IMR-90 (cell line): ENCODE measurements at regions not wholly inside any gene's neighbourhood (a gene's known extent, or its start where the extent isn't known, plus 50 kb on each side); places are given as distances from the start of the nearest gene placed in this dataset. TPM values are rescaled to one million over a fixed set of nuclear protein-coding genes. Genes with fewer than 3 reads are reported as not detected.

Source experiments
- ATAC-seq: fragments of 200-7000 bp; cut with Tn5 transposase; 2 replicates; pipeline ENCODE4 v1.9.1; 2020; ENCODE audit warnings: low read depth, mild to moderate bottlenecking, moderate library complexity
- BruUV-seq: library from RNA; stranded (reverse); fragments of 400-500 nt; replicated peaks from 2 replicates; lab custom pipeline; 2021; lab: Mats Ljungman, UMichigan
- CTCF ChIA-PET: fragments of 300-600 bp; formaldehyde crosslinking; extraction: SDS; loops from one replicate; lab custom pipeline; 2021; ENCODE audit warnings: antibody characterized with exemption; lab: Yijun Ruan, JAX
- POLR2A ChIA-PET: fragments of 300-600 bp; sonication (Branson Sonifier 250); formaldehyde crosslinking; loops from one replicate; lab custom pipeline; 2022; ENCODE audit warnings: antibody characterized with exemption; ENCODE audit not compliant: unreplicated experiment; lab: Charles Lee
- DNase-seq: peaks from one replicate; pipeline ENCODE4 v3.0.0; 2013
- H2AFZ ChIP-seq: replicated peaks from 2 replicates; pipeline ENCODE3; 2013; ENCODE audit warnings: low read length, mild to moderate bottlenecking; ENCODE audit not compliant: poor library complexity
- H2AK5ac ChIP-seq: 2 replicates; pipeline ENCODE4 v1.6.1; 2013; ENCODE audit warnings: low read depth, low read length, inconsistent platforms
- H2AK9ac ChIP-seq: replicated peaks from 2 replicates; pipeline ENCODE3; 2013; ENCODE audit warnings: mild to moderate bottlenecking, low read depth, low read length, moderate library complexity; ENCODE audit not compliant: poor library complexity
- H2BK120ac ChIP-seq: 2 replicates; pipeline ENCODE4 v1.6.1; 2013; ENCODE audit warnings: low read depth, low read length, inconsistent platforms
- H2BK15ac ChIP-seq: 3 replicates; pipeline ENCODE4 v1.6.1; 2013; ENCODE audit warnings: low read depth, low read length, inconsistent platforms
- H2BK20ac ChIP-seq: 2 replicates; pipeline ENCODE4 v1.6.1; 2013; ENCODE audit warnings: low read depth, mild to moderate bottlenecking, inconsistent platforms, low read length, moderate library complexity
- H2BK5ac ChIP-seq: 2 replicates; pipeline ENCODE4 v1.6.1; 2013; ENCODE audit warnings: mild to moderate bottlenecking, low read depth, low read length, inconsistent platforms; ENCODE audit not compliant: poor library complexity, severe bottlenecking
- H3K14ac ChIP-seq: replicated peaks from 2 replicates; pipeline ENCODE4 v1.6.1; 2013; ENCODE audit warnings: low read depth, low read length, inconsistent platforms
- H3K18ac ChIP-seq: 2 replicates; pipeline ENCODE4 v1.6.1; 2013; ENCODE audit warnings: low read depth, low read length, control low read depth
- H3K23ac ChIP-seq: 2 replicates; pipeline ENCODE4 v1.6.1; 2013; ENCODE audit warnings: low read depth, low read length, inconsistent platforms
- H3K27ac ChIP-seq: 2 replicates; pipeline ENCODE4 v1.5.1; 2013; ENCODE audit warnings: mild to moderate bottlenecking, control low read depth, low read length; ENCODE audit not compliant: insufficient read depth
- H3K27me3 ChIP-seq: 2 replicates; pipeline ENCODE4 v1.6.1; 2013; ENCODE audit warnings: low read length; ENCODE audit not compliant: control insufficient read depth, insufficient read depth
- H3K36me3 ChIP-seq: 2 replicates; pipeline ENCODE4 v1.6.1; 2013; ENCODE audit warnings: low read length, mixed read lengths; ENCODE audit not compliant: control insufficient read depth, insufficient read depth
- H3K4ac ChIP-seq: 2 replicates; pipeline ENCODE4 v1.6.1; 2013; ENCODE audit warnings: low read depth, low read length, inconsistent platforms
- H3K4me1 ChIP-seq: 2 replicates; pipeline ENCODE4 v1.6.1; 2013; ENCODE audit warnings: low read length, mixed read lengths; ENCODE audit not compliant: control insufficient read depth, insufficient read depth
- H3K4me2 ChIP-seq: 2 replicates; pipeline ENCODE4 v1.6.1; 2013; ENCODE audit warnings: low read depth, mild to moderate bottlenecking, control low read depth, low read length, moderate library complexity
- H3K4me3 ChIP-seq: 2 replicates; pipeline ENCODE4 v1.5.1; 2013; ENCODE audit warnings: low read depth, mild to moderate bottlenecking, control low read depth, low read length, moderate library complexity; ENCODE audit not compliant: insufficient read depth
- H3K56ac ChIP-seq: 2 replicates; pipeline ENCODE4 v1.6.1; 2013; ENCODE audit warnings: low read length, inconsistent platforms; ENCODE audit not compliant: insufficient read depth; ENCODE audit errors: extremely low read depth
- H3K79me1 ChIP-seq, 2 experiments: 2 replicates each; pipeline ENCODE4 v1.6.1; 2013; ENCODE audit warnings: low read length in 2 of 2, inconsistent platforms in 1 of 2, low read depth in 1 of 2
- H3K9ac ChIP-seq: 2 replicates; pipeline ENCODE4 v1.6.1; 2013; ENCODE audit warnings: low read depth, low read length, control low read depth
- H3K9me1 ChIP-seq: 2 replicates; pipeline ENCODE4 v1.6.1; 2013; ENCODE audit warnings: low read length, inconsistent platforms; ENCODE audit not compliant: insufficient read depth
- H3K9me3 ChIP-seq: 2 replicates; pipeline ENCODE4 v1.6.1; 2013; ENCODE audit warnings: low read length; ENCODE audit not compliant: control insufficient read depth, insufficient read depth
- H4K20me1 ChIP-seq: 2 replicates; pipeline ENCODE4 v1.6.1; 2013; ENCODE audit warnings: low read length, inconsistent platforms; ENCODE audit not compliant: insufficient read depth
- H4K5ac ChIP-seq: 2 replicates; pipeline ENCODE4 v1.6.1; 2013; ENCODE audit warnings: mild to moderate bottlenecking, low read depth, low read length, control low read depth
- H4K8ac ChIP-seq, 2 experiments: 2 replicates each; pipeline ENCODE4 v1.6.1; 2013; ENCODE audit warnings: low read depth in 2 of 2, low read length in 2 of 2, control low read depth in 1 of 2, inconsistent platforms in 1 of 2
- H4K91ac ChIP-seq: 2 replicates; pipeline ENCODE4 v1.6.1; 2013; ENCODE audit warnings: low read depth, low read length, inconsistent platforms; ENCODE audit not compliant: insufficient read depth
- CEBPB ChIP-seq: IDR thresholded peaks from 2 replicates; pipeline ENCODE4 v1.6.1; 2012; ENCODE audit warnings: low read depth, low read length, improper control_type of control experiment
- CHD1 ChIP-seq: IDR thresholded peaks from 2 replicates; pipeline ENCODE4 v1.6.1; 2012; ENCODE audit warnings: low read depth, low read length, improper control_type of control experiment
- FOS ChIP-seq: fragments of 150-350 bp; IDR thresholded peaks from 2 replicates; pipeline ENCODE4 v1.6.1; 2016; ENCODE audit warnings: low read depth, low read length
- MAZ ChIP-seq: IDR thresholded peaks from 2 replicates; pipeline ENCODE4 v1.6.1; 2012; ENCODE audit warnings: low read depth, mild to moderate bottlenecking, low read length, improper control_type of control experiment, moderate library complexity, borderline replicate concordance
- MXI1 ChIP-seq: IDR thresholded peaks from 2 replicates; pipeline ENCODE4 v1.6.1; 2012; ENCODE audit warnings: low read depth, mild to moderate bottlenecking, low read length, moderate library complexity, borderline replicate concordance
- POLR2A ChIP-seq: IDR thresholded peaks from 2 replicates; pipeline ENCODE4 v1.6.1; 2012; ENCODE audit warnings: mild to moderate bottlenecking, low read depth, low read length
- RFX5 ChIP-seq: IDR thresholded peaks from 2 replicates; pipeline ENCODE4 v1.8.0; 2012; ENCODE audit warnings: low read depth, mild to moderate bottlenecking, low read length, moderate library complexity
- WGBS, 2 experiments: methylation state at CpG; one replicate each; pipeline versions ENCODE4 v1.1.5 to v1.1.7; 2013; ENCODE audit warnings: missing lambda C conversion rate in 2 of 2; ENCODE audit not compliant: insufficient read length in 1 of 2; ENCODE audit errors: extremely low coverage in 2 of 2; 5-methylcytosine and 5-hydroxymethylcytosine counted together
- dilution Hi-C: fragments of 300-500 bp; cut with HindIII; formaldehyde crosslinking; loops from one replicate; pipeline ENCODE4 v1.14.3; 2018; ENCODE audit warnings: low sequenced_read_pairs; ENCODE audit not compliant: unreplicated experiment
- in situ Hi-C: fragments of 300-500 bp; cut with MboI; formaldehyde crosslinking; loops from 3 replicates; pipeline ENCODE4 v1.14.3; 2019; ENCODE audit warnings: low sequenced_read_pairs, inconsistent platforms, mixed read lengths
- intact Hi-C: fragments of 100-400 bp; cut with micrococcal nuclease; formaldehyde crosslinking; loops from 2 replicates; pipeline ENCODE4 v1.10.0; 2022
- microRNA-seq, 2 experiments: library from miRNA; stranded (forward) in 1 of 2; unstranded in 1 of 2; fragments of 10-50 nt in 1 of 2; fragments of <30 nt in 1 of 2; gene quantifications in 1 of 2; microRNA quantifications in 1 of 2; one replicate each; pipeline versions ENCODE3 to v1.1.0; 2013 to 2020; ENCODE audit not compliant: insufficient read depth in 1 of 2, insufficient read length in 1 of 2, unreplicated experiment in 1 of 2
- small RNA-seq, 5 experiments: library from RNA; depleted of rRNA; stranded (forward); fragments of <200 nt; gene quantifications; one replicate each; pipeline ENCODE3, GENCODE V24; 2012
- TF ChIP-seq, protein P1 (sequence below): fragments of 150-350 bp; IDR thresholded peaks from 2 replicates; pipeline ENCODE4 v1.6.1; 2016; ENCODE audit warnings: low read depth, mild to moderate bottlenecking, low read length, moderate library complexity, borderline replicate concordance

DNA sequence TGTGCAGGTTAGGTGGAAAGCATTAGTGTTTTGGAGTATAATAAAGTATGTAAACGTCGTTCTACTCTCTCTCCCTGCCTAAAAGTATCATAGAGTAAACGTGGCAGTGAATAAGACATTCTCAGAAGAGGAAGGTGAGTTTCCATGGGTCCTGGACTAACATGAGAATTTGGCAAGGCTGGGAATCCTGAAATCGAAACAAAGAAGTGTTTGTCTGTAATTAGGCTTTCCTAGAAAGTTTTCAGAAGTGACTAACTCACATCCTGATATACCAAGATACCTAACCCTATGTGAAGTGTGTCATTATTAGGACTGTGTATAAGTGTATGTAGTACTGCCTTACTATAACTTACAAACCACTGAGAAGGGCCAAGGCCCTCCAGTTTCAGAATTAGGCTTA is 50.7 kb upstream of the MAOA start:
- H4K20me1 ChIP-seq: no peaks in the 10 kb centered on the region
- CTCF ChIA-PET: no interaction called here
- in situ Hi-C loops (no loop called here), dilution Hi-C loops (no loop called here), intact Hi-C loops (no loop called here)
- H2AK5ac ChIP-seq: no peak overlapping the region
- no peak overlapping the region for H2BK20ac ChIP-seq
- H3K4me3 ChIP-seq: no peak overlapping the region
- no peaks in the 10 kb centered on the region for H3K36me3 ChIP-seq
- H2BK5ac ChIP-seq: no peak overlapping the region
- no peak overlapping the region for H4K5ac ChIP-seq
- no peak overlapping the region for H3K9ac ChIP-seq
- no peak overlapping the region for H4K91ac ChIP-seq
- H3K9me1 ChIP-seq: no peaks in the 10 kb centered on the region
- no peaks in the 10 kb centered on the region for H3K9me3 ChIP-seq
- H3K14ac ChIP-seq: no peak overlapping the region
- ATAC-seq (no peak), DNase-seq (no peak)
- no peak overlapping the region for H3K56ac ChIP-seq
- no peaks in the 10 kb centered on the region for H3K4me1 ChIP-seq
- H3K27me3 ChIP-seq: no peaks in the 10 kb centered on the region
- H3K23ac ChIP-seq: no peak overlapping the region
- WGBS, 2 experiments: no CpG with 5 or more reads among the region's 4 CpGs
- no peak overlapping the region for H2AFZ ChIP-seq
- H2BK120ac ChIP-seq: no peak overlapping the region
- no peaks in the 10 kb centered on the region for H3K79me1 ChIP-seq
- POLR2A ChIA-PET: no interaction called here
- TF ChIP-seq MAZ (no peak), MXI1 (no peak), RFX5 (no peak), POLR2A (no peak), FOS (no peak), CHD1 (no peak), CEBPB (no peak)
- TF ChIP-seq, protein P1, sequence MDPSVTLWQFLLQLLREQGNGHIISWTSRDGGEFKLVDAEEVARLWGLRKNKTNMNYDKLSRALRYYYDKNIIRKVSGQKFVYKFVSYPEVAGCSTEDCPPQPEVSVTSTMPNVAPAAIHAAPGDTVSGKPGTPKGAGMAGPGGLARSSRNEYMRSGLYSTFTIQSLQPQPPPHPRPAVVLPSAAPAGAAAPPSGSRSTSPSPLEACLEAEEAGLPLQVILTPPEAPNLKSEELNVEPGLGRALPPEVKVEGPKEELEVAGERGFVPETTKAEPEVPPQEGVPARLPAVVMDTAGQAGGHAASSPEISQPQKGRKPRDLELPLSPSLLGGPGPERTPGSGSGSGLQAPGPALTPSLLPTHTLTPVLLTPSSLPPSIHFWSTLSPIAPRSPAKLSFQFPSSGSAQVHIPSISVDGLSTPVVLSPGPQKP: no peak
- no peak overlapping the region for H3K4me2 ChIP-seq
- no peak overlapping the region for H2BK15ac ChIP-seq
- no peak overlapping the region for H3K18ac ChIP-seq
- H2AK9ac ChIP-seq: no peak overlapping the region
- H3K27ac ChIP-seq: no peak overlapping the region
- no TSS peak for BruUV-seq
- no peak overlapping the region for H4K8ac ChIP-seq
- H3K4ac ChIP-seq: no peak overlapping the region

Small RNA genes lying in the stretch of these regions (microRNA-seq; reads per million reads assigned to microRNA genes)
- not detected for gene AL451086.1 (ENCODE audit: insufficient read depth, insufficient read length)

Small RNA genes lying in the stretch of these regions (small RNA-seq; reads per million reads assigned to genes)
- 0 reads per million in 5 experiments for gene AL451086.1
